Dedifferentiated amniotic fluid mesenchymal stem cell (primary cell): ENCODE measurements at regions not wholly inside any gene's neighbourhood (a gene's known extent, or its start where the extent isn't known, plus 50 kb on each side); places are given as distances from the start of the nearest gene placed in this dataset.

Source experiments
- DNase-seq: peaks from one replicate; pipeline ENCODE4 v3.0.0-alpha.2; 2016; ENCODE audit errors: extremely low spot score

DNA sequence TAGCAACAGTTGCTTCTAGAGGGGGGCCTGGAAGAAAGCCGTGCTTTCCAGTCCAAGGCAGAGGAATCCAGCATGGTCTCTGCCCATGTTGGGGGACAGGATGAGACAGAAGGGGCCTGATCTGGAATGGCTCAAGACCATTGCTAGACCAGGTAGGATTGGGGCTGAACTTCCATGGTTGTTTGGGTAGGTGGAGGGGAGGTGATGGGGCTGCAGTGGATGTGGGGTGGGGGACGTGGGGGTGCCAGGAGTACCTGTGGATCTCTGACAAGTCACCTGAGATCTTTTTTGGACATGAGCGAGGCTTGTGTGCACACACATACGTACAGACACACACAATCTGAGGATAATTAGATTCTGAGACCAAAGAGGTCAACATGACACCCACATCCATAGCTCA, 228.7 kb upstream of the SKOR2 start:
- DNase-seq, result no peak

DNA sequence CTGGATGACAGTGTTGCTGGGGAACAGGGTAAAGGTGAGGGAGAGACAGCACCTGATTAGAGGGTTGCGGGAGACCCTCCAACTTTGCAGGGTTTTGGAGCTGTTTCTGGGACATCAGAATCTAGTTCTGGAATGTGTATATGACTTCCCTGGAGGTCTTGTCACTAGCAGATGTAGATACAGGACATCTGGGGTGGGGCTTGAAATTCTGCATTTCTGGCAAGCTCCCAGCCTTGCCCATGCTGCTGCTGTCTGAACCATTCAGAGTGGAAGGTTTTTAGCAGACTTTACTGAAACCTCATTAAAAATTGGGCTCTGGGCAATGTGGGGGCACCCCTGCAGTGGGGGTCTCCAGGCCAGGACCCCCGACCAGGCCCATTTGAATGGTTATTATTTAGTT, 220.3 kb upstream of the SKOR2 start:
- DNase-seq, result no peak

GRCh38 chr18:47470941-47471340, 219.5 kb upstream of the SKOR2 start:
- no peak for DNase-seq

- DNase-seq, result no peak
Measured at GRCh38 chr18:47469576-47469975, 218.1 kb upstream of the SKOR2 start.

DNA sequence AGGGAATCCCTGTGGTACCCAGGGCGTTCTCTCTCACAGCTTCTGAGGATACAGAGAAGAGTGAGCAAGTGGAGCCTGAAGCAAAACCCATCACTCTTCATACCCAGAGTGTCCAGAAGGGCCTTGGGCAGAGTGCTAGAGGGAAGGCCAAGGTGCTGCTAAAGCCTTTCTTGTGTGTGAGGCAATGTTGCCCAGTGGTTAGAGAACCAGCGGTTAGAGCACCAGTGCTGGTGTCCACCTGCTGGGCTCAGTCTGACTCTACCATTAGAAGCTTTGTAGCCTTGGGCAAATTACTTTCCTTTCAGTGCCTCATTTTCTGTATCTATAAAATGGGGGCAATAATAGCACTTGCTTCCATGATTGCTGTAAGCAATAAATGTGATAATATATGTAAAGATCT, 210.5 kb upstream of the SKOR2 start:
- DNase-seq, result no peak

GRCh38 chr18:47461406-47461948, 210.0 kb upstream of the SKOR2 start:
- no peak for DNase-seq

- DNase-seq, result no peak
Measured at GRCh38 chr18:47458483-47458882, 207.0 kb upstream of the SKOR2 start.

GRCh38 chr18:47457614-47458013, 206.2 kb upstream of the SKOR2 start:
- no peak for DNase-seq

GRCh38 chr18:47453038-47453437, 201.6 kb upstream of the SKOR2 start:
- no peak for DNase-seq

- DNase-seq, result no peak
Measured at GRCh38 chr18:47448956-47449355, 197.5 kb upstream of the SKOR2 start.

DNA sequence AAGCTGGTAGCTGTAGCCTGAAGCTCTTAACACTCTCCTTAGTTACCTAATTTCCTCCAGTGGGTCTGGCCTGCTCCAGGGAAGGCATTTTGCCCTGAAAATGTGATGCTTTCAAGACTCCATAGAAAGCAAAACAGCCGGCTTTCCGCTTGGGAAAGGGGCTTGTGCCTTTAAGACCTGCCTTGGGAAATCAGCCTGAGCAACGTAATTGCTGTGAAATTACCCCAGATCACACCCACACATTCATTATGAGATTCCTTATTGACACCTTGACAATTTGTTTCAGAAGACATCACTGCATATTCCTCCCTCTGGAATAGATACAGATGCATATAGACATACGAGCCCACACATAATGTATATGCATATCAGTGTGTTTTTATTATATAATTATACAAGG, 190.5 kb upstream of the SKOR2 start:
- DNase-seq, result no peak

- DNase-seq, result no peak
Measured at GRCh38 chr18:47438001-47438400, 186.5 kb upstream of the SKOR2 start.

DNA sequence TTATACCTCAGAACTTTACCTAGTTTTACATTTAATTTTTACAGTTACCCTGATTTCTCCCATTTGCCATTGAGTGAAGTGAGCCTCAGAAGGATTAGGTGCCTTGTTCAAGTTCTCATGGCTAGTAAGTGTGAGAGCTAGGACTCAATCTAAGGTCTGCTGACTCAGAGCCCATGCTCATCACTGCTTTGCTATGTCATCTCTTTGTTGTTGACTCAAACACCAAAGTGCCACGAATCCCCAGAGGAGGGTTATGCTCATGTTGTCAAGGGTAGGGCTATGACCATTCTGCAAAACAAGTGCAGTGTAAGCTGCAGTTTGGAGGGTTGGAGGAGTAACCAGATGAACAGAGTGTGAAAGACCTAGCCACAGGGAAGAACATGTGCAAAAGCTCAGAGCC, 185.4 kb upstream of the SKOR2 start:
- no peak for DNase-seq

DNA sequence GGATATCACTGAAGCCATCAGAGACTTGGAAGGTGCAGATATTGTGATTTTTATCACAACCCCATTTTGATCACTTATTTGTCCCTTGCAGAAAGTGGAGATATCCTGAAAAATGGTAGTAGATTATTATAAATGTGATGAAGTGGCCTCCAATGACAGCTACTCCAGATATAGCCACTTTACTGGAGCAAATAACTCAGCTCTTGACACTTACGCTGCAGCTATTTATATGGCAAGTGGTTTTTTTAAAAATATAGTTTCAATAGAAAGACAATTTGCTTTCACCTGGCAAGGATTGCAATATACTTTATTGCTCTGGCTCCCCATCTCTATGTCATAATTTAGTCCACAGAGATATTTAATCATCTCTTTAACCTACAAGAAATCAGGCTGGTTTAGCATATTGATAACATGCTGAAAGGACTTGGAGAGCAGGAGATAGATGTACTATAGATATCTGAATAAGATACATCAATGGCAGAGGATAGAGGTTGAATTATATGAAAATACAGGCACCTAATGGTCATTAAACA, 182.8 kb upstream of the SKOR2 start:
- DNase-seq, result no peak

GRCh38 chr18:47427923-47428637, 176.6 kb upstream of the SKOR2 start:
- no peak for DNase-seq

GRCh38 chr18:47427072-47427471, 175.6 kb upstream of the SKOR2 start:
- DNase-seq, result no peak

GRCh38 chr18:47425365-47425764, 173.9 kb upstream of the SKOR2 start:
- no peak for DNase-seq

DNA sequence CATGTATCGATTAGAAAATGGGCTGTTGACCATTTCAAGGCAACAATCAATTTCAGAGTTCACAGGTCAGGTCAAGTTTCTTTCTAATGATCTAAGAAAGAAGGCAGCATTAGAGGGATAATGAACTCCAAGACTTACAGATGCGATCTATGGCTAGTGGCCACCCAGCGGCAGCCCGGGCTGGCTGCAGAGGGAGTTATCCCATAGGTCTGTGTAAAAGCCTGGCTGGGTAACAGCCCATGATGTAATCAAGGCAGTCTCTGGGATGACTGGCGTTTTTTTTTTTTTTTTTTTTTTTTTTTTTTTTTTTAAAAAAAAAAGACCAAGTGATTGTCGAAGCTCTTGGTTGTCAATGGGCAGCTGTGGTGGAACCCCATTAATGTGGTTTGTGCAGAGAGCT, 171.1 kb upstream of the SKOR2 start:
- no peak for DNase-seq

DNA sequence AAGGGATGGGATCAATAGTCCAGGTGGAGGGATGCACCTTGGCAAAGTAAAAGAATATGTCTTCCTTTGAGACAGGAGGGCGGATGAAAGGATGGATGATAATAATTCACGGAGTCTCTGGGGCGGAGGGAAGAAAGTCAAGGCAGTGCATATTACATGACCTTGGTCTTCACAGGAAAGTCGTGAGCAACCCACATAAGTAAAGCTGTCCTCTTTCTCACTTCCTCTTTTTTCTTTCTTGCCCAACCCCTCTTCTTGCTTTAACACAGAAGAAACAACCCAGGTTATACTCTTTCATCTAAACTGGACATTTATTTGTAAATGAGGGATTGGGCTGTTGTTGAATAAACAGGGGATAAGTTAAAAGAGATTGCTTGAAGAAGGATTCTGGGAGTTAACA, 168.7 kb upstream of the SKOR2 start:
- DNase-seq, result no peak

DNA sequence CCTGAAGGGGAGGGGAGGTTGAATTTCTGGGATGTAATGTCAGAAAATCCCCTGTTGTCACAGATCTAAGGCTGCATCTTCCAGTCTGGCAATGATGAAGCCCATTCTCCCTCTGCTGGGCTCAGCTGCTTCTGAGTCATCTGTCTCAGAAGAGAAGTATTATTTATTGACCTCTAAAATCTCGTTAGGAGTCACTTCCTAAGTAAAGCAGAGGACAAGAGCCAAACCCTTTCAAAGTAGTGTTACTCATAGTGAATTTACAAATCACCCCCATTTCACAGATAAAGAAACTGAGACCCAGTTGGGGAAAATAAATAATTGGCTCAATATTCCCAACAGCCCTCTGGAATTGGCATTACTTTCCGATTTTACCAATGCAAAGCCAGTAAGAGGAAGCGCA, 167.3 kb upstream of the SKOR2 start:
- DNase-seq, result no peak

GRCh38 chr18:47417807-47418206, 166.3 kb upstream of the SKOR2 start:
- DNase-seq, result no peak

DNA sequence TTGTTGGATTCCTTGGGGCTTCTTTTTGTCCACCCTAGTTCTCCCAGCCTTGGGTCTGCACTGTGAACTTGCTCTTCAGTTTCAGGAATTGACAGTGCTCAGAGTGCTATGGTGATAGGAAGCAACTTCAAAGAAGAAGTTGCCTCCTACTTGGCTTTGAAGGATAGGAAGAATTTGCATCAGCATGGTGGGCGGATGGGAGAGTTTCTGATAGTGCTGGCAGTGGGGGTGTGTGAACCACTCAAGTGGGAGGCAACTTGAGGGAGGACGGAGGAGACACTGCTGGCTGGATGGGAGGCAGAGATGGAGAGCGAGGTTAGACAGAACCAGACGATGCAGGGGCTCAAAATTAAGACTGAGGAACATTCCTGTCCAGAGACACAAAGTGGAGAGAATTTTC, 164.4 kb upstream of the SKOR2 start:
- no peak for DNase-seq

GRCh38 chr18:47413327-47413726, 161.9 kb upstream of the SKOR2 start:
- DNase-seq, result no peak

DNA sequence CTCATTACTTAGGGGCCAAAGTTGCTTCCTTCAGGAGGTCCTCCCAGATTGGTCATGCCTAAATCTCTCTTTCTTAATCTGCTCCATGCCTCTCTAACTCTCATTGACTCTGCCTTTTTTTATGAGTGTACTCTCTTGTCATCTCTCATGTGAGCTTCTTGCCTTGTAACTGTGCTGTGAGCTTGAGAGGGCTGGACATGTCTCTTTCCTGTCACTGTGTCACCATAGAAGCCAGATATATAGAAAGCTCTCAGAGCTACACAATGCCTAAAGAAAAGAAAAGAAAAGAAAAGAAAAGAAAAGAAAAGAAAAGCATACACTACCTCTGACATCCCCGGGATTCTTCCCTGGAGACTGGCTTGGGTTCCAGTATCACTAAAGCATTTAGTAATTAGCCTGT, 161.5 kb upstream of the SKOR2 start:
- no peak for DNase-seq
